ENCODE measurements at regions not wholly inside any gene's neighbourhood (a gene's known extent, or its start where the extent isn't known, plus 50 kb on each side); places are given as distances from the start of the nearest gene placed in this dataset.

DNA sequence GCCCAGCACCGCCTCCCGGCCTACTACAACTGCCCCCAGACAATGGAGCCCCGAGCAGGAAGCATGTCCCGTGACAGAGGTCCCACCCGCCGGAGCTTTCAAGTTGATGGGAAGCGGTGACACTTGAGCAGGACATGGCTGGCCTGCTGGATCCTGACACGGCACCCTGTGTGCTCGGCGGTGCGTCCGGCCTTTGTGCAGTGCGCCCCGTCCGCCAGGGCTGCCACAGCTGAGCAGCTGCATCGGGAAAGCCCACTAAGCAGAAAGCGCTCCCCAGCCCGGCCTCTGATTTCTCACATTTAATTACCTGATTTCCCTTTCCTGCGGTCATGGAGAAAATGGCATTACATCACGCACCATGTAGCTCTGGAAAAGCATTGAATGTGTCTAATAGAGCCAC, 611.9 kb downstream of the IRX1 start:
- no peak overlapping the region for H3K9ac ChIP-seq
- H3K79me2 ChIP-seq (ENCODE audit: insufficient read depth, low read depth), result no peaks in the 10 kb centered on the region
- no peak overlapping the region for H3K4me2 ChIP-seq
- H3K27ac ChIP-seq, result no peak overlapping the region
- H3K4me1 ChIP-seq (ENCODE audit: low read depth, poor library complexity, severe bottlenecking), result no peaks in the 10 kb centered on the region
- no peak overlapping the region for H3K4me3 ChIP-seq (IDR thresholded peaks at IDR 0.05; ENCODE audit: insufficient read depth, low read depth, low read length)
- no peaks in the 10 kb centered on the region for H4K20me1 ChIP-seq (ENCODE audit: insufficient read depth)
- no peaks in the 10 kb centered on the region for H3K36me3 ChIP-seq (ENCODE audit: insufficient read depth)
- TF ChIP-seq, protein P1, sequence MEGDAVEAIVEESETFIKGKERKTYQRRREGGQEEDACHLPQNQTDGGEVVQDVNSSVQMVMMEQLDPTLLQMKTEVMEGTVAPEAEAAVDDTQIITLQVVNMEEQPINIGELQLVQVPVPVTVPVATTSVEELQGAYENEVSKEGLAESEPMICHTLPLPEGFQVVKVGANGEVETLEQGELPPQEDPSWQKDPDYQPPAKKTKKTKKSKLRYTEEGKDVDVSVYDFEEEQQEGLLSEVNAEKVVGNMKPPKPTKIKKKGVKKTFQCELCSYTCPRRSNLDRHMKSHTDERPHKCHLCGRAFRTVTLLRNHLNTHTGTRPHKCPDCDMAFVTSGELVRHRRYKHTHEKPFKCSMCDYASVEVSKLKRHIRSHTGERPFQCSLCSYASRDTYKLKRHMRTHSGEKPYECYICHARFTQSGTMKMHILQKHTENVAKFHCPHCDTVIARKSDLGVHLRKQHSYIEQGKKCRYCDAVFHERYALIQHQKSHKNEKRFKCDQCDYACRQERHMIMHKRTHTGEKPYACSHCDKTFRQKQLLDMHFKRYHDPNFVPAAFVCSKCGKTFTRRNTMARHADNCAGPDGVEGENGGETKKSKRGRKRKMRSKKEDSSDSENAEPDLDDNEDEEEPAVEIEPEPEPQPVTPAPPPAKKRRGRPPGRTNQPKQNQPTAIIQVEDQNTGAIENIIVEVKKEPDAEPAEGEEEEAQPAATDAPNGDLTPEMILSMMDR (conservative IDR thresholded peaks at IDR 0.05; ENCODE audit: low read depth, low read length), result no peak
- H2AFZ ChIP-seq (ENCODE audit: low read depth), result no peak overlapping the region
- no peaks in the 10 kb centered on the region for H3K27me3 ChIP-seq (ENCODE audit: insufficient read depth, low read depth)

DNA sequence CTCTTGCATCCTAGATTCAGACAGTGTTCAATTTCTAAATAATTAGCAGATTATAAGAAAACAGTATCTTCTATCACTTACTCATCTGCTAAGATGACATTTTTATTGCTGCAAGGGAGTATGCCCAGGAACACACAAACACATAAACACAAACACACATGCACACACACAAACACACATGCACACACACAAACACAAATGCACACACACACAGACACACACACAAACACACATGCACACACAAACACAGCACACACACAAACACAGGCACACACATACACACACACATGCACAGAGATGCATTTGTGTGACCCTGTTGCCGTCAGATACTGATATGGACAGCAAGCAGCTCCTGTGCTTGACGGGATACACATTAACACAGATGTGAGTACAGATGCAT, 612.9 kb downstream of the IRX1 start:
- Histone ChIP-seq H4K20me1 (ENCODE audit: insufficient read depth) (no peaks in the 10 kb centered on the region), H2AFZ (ENCODE audit: low read depth) (no peak overlapping the region), H3K4me2 (no peak overlapping the region), H3K9ac (no peak overlapping the region), H3K79me2 (ENCODE audit: insufficient read depth, low read depth) (no peaks in the 10 kb centered on the region), H3K27ac (no peak overlapping the region), H3K27me3 (ENCODE audit: insufficient read depth, low read depth) (no peaks in the 10 kb centered on the region), H3K4me3 (IDR thresholded peaks at IDR 0.05; ENCODE audit: insufficient read depth, low read depth, low read length) (no peak overlapping the region), H3K36me3 (ENCODE audit: insufficient read depth) (no peaks in the 10 kb centered on the region), H3K4me1 (ENCODE audit: low read depth, poor library complexity, severe bottlenecking) (no peaks in the 10 kb centered on the region)
- TF ChIP-seq, protein P1 (conservative IDR thresholded peaks at IDR 0.05; ENCODE audit: low read depth, low read length), result no peak

DNA sequence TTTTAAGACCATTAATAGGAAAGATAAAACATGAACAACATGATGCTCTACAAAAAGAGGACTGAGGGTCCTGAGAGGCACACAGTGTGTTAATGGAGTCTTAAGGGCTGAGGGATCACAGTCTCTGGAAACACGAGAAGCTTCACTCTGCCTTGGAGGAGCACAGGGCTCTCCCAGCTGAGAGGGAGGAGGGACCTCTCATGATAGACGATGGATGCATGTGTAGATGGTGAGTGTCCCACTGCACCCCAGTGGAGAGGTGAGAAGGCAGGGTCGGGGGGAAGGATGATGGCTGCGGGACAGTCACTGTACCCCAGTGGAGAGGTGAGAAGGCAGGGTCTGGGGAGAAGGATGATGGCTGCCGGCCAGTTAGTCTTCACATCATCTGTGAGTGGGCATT, 613.4 kb downstream of the IRX1 start:
- Histone ChIP-seq H3K79me2 (ENCODE audit: insufficient read depth, low read depth) (no peaks in the 10 kb centered on the region), H3K36me3 (ENCODE audit: insufficient read depth) (no peaks in the 10 kb centered on the region), H4K20me1 (ENCODE audit: insufficient read depth) (no peaks in the 10 kb centered on the region), H2AFZ (ENCODE audit: low read depth) (no peak overlapping the region), H3K4me2 (no peak overlapping the region), H3K27me3 (ENCODE audit: insufficient read depth, low read depth) (no peaks in the 10 kb centered on the region), H3K9ac (no peak overlapping the region), H3K4me3 (IDR thresholded peaks at IDR 0.05; ENCODE audit: insufficient read depth, low read depth, low read length) (no peak overlapping the region), H3K27ac (no peak overlapping the region), H3K4me1 (ENCODE audit: low read depth, poor library complexity, severe bottlenecking) (no peaks in the 10 kb centered on the region)
- TF ChIP-seq, protein P1 (conservative IDR thresholded peaks at IDR 0.05; ENCODE audit: low read depth, low read length), result no peak

DNA sequence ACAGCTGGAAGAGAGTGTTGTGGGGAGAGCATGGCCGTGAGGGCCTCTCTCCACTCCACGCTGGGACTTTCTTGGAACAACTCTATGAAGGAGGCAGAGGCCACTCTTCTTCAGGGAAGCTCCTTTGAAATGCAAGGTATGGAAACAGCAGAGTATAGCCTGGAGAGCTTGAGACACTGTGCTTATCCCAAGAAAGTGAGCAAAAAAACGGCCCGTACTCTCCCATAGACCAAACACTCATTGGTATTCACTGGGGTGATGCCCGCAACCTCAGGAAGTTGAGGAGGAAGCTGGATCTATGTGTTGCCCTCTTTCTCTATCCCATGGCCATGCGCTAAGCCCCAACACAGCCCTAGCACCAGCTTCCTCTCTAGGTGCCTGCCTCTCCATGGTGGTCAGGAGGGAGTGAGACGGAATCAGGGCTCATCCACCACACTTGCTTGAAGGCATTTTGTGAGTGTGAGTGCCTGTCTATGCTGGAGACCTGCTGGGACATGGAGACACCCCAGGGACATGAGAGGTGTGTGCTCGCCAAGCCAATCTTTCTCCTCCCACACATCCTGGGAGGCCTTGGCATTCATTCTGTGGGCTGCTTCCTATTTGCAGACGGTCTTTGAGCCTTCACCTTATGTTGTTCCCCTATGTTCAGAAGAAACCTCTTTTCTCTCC, 616.6 kb downstream of the IRX1 start:
- Histone ChIP-seq H3K79me2 (ENCODE audit: insufficient read depth, low read depth) (no peaks in the 10 kb centered on the region), H3K4me2 (no peak overlapping the region), H3K36me3 (ENCODE audit: insufficient read depth) (no peaks in the 10 kb centered on the region), H4K20me1 (ENCODE audit: insufficient read depth) (no peaks in the 10 kb centered on the region), H3K9ac (no peak overlapping the region), H3K27me3 (ENCODE audit: insufficient read depth, low read depth) (no peaks in the 10 kb centered on the region), H3K4me3 (IDR thresholded peaks at IDR 0.05; ENCODE audit: insufficient read depth, low read depth, low read length) (no peak overlapping the region), H2AFZ (ENCODE audit: low read depth) (no peak overlapping the region), H3K27ac (no peak overlapping the region), H3K4me1 (ENCODE audit: low read depth, poor library complexity, severe bottlenecking) (no peaks in the 10 kb centered on the region)
- TF ChIP-seq, protein P1 (conservative IDR thresholded peaks at IDR 0.05; ENCODE audit: low read depth, low read length), result no peak
